Stimulated activated CD8-positive, alpha-beta memory T cell treated with anti-CD3 and anti-CD28 coated beads, Interleukin-12 subunit alpha, Interleukin-12 subunit beta, amount 100 ng/mL, for 24 hours (primary cell): ENCODE measurements at regions not wholly inside any gene's neighbourhood (a gene's known extent, or its start where the extent isn't known, plus 50 kb on each side); places are given as distances from the start of the nearest gene placed in this dataset.
"Not testable (repeated sequence)": the region's sequence is repeated elsewhere in the genome, so short reads cannot be mapped to it uniquely, and the experiment has no call there.

ENCODE experiments used
- DNase-seq: peaks from one replicate; pipeline ENCODE4 v3.0.0-alpha.2; 2020; ENCODE audit errors: extremely low read depth

DNA sequence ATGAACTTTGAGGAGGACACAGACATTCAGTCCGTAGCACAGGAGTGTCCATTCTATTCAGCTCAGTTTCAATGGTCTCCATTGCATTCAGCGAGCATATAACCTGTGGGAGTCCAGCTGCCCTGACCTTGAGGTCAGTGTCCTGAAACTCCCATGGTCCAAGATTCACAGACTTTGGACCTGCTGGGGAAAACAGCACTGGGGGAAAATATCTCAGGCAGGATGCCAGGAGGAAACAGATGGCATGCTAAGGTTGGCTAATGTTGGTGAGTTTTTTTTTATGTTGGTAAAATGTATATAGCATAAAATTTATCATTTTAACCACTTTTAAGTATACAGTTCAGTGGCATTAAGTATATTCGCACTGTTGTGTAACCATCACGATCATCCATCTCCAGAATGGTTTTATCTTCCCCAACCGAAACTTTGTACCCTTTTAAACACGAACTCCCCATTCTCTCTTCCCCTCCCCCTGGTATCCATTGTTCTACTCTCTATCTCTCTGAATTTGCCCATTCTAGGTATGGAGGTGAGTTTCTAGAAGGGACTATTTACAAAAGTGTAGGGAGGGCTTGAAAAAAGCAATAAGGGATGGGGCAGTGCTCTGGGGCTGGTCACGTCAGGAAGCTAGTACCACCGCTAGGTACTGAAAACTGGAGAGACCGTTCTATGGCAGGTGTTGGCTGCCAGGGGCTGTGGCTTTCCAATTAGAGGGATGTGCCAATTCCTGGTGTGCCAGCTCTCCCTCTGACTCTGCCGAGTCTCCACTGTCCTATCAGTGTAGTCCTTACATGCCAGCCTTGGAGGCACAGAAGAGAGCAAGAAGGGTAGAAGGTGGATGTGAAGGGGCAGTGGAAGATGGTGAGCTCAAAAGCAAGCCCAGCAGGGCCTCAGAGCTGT is 85.3 kb downstream of the FOXD2 start:
- DNase-seq = no peak

DNA sequence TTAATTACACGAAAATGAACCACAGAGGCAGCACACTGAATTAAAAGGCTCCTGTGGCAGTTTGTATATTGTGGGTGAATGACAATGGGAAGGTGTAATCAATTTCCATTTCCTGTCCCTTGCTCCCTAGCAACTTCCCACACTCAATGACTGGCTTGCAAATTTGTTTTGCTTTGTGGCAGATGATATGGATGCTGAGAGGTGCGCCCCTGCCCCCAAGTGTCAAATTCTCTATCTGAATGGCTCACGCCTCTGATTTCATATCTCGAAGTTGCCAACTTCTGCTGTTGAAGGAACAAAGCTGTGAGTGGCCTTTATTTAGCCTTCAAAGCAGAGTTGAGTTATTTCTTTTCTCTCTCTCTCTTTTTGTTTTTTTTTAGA is 86.0 kb downstream of the FOXD2 start:
- DNase-seq = no peak

DNA sequence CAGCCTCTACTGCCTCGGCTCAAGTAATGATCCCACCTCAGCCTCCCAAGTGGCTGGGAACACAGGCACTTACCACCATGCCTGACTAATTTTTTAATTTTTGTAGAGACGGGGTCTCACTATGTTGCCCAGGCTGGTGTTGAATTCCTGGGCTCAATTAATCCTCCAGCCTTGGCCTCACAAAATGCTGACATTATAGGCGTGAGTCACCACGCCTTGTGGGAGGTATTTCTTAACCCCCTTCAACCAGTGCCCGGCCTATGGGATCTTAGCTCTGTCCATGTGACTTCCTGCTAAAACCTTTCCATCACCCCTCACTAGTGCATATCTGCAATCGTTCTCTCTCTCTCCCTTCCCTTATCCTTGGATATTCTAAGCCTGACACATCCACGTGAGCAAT is 86.4 kb downstream of the FOXD2 start:
- DNase-seq = no peak

DNA sequence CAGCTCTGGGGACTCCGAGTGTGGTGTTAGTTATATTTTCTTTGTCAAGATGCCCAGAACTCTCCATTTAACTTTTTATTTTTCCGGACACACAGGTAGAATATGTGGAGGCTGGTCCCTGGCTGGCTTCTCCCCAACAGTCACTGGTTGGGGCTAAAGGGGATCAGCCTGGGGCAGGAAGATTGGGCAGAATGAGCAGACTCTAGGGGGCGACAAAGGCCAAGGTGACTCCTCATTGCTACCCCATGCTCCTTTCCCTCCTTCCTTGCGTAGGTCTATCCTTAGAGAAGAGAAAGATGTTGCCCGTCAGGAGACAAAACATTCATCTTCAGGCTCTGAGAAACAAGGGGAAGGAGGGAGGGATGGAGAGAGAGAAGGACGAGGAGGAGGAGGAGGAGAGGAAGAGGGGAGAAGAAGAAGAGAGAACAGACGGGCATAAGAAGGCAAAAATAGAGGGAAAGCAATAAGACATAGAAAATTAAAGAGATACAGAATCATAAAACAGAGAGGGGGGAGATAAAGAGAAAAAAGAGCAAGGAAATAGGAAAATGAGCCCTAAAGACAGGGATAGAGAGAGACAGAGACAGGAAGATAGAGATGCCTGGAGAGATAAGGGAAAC is 89.9 kb downstream of the FOXD2 start:
- no peak for DNase-seq

DNA sequence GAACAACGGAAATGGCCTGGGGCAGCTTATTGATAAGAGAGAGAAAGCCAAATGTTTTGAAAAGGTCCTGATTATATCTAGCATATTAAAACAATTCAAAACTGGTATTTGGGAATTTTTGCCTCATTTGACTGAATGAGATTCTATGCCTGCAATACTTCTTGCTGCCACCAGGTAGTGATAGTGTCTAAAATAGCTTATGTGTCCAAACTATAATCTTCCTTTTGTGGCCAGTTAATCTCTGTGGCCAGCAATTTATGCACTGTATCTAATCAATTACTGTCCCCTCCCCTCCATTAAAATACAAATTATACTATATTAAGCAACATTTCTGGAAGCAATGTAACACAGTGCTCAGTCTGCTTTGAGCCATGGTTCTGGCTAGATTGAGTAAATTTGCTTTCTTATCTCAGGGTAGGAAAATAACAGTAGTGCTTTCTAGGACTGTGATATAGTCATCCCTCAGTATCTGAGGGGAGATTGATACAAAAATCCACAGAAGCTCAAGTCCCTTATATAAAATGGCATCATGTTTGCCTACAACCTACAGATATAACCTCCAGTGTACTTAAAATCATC is 91.8 kb downstream of the FOXD2 start:
- DNase-seq = no peak

DNA sequence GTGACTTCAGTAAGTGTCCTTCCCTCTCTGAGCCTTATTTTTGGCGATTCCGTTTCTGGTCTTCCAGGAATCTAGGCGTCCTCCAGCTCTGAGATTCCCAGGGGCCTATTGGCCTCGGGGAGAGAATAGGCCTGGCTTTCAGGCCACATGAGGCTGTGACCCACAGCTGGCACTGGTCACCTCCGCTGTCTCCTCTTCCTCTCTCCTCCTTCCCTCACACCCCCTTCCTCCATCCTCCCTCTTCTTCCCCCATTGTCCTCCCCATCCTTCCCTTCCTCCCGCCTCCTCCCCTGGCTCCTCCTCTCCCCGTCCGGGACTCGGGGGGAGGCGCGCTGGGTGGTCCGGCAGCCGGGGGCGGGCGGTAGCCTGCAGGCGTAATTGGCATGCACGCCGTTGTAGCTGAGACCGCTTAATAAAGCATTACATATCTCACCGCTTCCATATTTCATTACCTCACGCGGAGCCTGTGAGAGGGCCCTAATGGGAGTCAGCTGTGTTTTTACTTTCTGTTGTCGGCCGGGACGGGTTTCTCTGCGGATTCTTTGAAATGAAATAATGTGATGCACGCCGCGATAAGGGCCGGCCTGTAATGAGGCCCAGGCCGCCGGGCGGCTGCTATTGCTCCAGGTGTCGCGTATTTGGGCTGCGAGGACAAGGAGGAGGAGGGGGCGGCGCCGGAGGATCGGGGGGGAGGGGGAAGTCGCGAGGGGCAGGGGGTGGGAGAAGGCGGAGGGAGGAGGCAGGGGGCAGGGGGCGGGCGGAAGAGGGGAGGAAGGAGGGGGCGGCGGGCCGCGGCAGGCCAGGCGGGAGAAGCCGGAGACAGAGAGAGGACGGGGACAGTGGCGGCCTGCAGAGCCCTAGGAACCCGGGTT is 95.3 kb downstream of the FOXD2 start:
- no peak for DNase-seq

DNA sequence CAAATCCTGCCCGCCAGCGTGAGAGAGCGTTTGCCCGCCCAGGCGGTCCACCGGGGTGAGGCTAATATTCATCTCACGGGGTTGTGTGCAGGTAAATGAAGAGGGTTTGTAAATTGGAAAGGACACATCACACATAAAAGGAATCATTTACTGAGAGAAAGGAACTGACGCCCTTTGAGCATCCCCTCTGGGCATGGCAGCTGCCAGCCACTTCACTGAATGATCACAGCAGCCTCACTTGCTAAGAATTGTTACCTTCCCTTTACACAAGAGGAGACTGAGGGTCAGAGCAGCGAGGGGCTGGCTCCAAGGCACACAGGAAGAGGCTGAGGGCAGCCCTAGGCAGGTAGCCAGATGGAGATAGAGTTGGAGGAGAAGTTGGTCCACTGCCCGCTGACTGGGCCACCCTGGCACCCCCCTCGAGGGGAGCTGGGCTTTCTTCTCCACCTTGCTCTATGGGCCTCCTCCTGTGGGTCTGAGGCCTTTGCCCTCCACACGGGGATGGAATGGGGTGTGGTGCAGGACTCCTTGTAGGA is 96.0 kb downstream of the FOXD2 start:
- no peak for DNase-seq

DNA sequence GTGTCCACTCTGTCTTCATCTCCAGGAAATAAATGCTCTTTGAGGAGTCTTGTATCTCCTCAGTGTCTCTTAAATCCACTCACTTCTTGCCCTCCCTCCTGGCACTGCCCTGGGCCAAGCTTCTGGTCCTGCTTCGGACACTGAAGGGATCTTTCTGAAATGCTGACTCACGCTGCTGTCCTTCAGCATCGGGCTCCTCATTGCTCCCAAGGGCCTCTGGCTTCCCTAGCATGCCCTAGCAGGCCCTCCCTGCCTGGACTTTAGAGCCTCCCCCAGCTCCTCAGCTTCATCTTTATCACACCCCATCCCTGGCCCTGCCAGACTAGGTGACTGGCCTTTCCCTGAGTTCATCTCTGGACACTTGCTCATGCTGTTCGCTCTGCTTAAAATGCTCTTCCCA is 96.6 kb downstream of the FOXD2 start:
- DNase-seq = no peak

DNA sequence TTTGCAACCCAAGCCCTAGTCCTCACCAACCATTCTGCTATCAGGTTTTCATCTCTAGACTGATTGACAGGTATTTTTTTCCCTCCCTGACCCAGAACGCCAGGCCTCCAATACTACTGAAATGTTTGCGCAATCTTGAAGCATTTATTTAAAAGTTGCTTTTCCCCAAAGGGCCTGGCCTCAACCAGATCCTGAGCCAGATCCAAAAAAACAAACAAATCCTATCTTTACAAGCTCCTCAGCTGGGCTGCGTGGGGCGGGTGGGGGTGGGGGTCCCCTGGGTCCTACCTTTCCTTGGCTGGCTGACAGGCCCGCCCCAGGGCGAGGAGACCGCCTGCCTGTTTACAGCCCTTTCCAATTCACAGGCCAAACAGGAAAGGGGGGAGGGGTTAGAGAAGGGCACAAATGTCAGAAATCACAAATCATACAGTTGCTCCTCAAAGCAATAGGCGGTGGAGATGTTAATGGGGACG is 98.8 kb downstream of the FOXD2 start:
- no peak for DNase-seq

DNA sequence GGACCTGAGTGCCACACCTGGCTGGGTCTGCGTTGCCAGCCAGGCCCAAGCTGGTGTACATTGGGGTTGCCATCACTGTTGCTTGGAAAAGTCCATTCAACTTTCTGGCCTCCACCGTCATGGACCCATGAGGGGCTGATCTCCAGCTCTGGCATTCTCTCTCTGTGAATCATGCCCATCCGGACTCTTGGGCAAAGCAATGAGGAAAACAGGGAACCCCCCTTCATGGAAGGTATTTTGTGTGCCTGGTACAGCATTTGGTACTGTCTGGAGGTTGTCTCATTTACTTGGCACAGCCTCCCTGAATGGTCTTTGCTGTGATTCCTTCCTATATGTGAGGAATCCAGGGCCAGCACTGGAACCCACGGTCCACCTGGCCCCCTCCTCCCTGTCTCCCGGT is 99.4 kb downstream of the FOXD2 start:
- no peak for DNase-seq

DNA sequence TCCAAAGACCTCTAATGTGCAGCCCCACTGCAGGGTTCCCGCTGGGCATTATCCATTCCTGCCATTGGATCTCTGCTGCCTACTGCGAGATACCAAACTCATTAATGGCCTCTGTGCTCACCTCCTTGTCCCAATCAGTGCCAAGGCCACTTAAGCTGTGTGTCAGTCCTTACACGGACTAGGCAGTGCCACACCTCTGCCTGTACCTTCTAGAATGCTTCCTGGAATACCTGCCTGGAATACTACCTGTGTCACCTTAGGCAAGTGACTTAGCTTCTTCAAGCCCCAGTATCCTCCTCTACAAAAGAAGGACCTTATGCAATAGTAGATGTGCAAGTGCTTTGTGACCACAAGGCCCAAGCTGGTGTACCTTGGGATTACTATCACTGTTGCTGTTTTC is 100.1 kb downstream of the FOXD2 start:
- DNase-seq = no peak

DNA sequence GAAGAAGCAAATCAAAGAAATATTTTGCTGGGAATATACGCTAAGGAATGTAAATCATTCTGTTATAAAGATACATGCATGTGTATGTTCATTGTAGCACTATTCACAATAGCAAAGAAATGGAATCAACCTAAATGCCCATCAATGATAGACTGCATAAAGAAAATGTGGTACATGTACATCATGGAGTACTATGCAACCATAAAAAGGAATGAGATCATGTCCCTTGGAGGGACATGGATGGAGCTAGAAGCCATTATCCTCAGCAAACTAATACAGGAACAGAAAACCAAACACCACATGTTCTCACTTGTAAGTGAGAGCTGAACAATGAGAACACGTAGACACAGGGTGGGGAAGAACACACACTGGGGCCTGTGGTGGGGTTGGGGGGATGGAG is 100.7 kb downstream of the FOXD2 start:
- not testable (repeated sequence) for DNase-seq

DNA sequence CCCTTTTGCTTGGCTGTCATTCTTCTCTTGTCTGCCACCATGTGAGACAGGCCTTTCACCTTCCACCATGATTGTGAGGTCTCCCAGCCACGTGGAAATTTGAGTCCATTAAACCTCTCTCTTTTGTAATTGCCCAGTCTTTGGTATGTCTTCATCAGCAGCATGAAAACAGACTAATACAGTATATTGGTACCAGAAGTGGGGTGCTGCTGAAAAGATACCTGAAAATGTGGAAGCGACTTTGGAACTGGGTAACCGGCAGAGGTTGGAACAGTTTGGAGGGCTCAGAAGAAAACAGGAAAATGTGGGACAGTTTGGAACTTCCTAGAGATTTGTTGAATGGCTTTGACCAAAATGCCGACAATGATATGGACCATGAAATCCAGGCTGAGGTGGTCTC is 103.9 kb downstream of the FOXD2 start:
- not testable (repeated sequence) for DNase-seq

DNA sequence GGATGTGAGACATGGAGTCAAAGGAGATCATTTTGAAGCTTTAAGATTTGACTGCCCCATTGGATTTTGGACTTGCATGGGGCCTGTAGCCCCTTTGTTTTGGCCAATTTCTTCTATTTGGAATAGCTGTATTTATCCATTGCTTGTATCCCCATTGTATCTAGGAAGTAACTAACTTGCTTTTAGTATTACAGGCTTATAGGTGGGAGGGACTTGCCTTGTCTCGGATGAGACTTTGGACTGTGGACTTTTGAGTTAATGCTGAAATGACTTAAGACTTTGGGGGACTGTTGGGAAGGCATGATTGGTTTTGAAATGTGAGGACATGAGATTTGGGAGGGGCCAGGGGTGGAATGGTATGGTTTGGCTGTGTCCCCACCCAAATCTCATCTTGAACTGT is 105.2 kb downstream of the FOXD2 start:
- not testable (repeated sequence) for DNase-seq

DNA sequence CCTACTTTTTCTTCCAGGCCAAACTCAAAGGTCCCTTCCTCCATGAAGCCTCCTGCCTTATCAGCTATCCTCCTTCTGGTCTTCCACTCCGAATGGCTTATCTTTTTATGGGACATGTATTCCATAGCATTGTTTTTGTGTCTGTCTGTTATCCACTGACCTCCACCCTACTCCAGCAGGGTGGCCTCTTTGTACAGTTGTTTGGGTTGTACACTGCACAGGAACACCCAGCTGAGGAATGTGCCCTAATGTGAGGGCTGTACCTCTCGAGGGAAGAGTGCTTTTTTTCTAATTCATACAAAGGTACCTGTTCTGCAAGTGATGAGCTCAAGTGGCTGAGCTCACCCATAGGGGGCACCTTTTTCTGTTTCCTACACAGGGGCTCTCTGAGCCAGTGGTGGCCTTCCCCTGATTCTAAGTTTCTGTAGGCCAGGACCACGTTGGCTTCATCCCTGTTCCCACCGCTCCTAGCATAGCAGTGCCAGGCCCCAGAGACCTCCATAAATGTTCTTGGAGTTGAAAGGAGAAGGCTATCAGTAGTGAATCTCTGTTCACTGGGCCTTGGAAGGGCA is 108.2 kb downstream of the FOXD2 start:
- DNase-seq = no peak

DNA sequence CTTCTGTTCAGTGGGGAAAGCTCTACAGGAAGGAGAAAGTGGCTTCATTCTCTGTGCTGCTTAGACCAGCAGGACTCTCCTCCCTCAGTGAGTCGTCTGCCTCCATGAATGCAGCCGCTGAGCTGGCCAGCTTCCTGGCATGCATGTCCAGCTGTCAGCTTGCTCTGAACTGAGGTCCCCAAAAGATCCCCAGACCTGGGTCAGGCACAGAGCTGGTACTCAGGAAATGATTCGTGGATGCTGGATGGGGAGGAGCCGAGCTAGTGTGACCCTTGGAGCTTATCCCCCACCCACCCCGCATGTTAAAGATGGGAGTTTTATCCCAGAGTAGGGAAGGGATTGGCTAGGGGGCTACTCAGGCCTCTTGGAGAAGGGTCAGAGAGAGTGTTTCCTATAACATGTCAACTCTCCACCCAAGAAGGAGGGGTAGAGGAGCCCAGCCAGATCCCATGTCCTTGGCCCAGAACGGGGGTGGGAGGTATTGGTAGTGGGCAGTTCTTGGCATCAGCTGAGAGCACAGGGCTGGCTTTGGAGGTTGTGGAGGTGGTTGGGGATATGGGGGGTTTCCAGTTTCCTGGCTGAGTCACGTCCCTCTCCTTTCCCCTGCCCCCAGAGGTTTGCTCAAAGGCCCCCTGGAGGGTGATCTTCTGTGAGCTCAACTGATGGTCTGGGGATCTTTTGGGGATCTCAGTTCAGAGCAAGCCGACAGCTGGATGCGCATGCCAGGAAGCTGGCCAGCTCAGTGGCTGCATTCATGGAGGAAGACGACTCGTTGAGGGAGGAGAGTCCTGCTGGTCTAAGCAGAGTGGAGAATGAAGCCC is 110.1 kb downstream of the FOXD2 start:
- DNase-seq = no peak

DNA sequence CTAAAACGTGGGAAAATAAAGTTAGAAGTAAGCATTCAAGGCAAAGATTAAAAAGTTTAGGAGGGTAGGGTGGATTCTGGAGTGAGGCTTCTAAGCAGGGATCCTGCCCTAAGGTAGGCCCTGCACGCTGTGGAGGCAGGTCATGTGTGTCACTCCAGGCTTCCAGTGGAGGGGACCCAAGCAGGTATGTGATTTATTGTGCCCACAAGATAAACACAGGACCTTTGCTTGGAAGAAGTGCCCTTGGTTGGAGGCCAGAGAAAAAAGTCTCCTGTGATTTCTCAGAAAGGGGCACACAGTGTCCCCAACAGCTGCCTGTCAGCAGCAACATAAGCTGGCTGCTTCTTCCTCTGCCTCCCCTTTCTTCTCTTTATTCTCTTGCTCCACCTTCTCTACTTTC is 110.8 kb downstream of the FOXD2 start:
- DNase-seq = no peak

DNA sequence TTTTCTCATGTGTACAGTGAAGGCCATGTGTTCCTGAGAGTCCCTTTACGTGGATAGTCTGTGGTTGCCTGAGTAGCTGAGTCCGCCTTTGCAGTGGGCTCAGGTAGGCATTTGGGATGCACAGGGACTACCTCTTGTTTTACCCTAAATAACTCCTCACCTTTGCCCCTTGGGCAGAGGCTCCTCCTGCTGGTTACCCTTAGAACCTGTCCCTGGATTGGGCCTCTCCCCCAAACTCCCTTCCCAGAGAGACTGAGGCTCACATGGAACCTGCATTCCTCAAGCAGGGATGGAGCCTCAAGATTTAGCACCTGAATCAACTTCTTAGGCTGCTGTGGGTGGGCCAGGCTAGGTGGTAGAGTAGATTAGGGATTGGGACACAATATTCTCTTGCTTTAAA is 111.7 kb downstream of the FOXD2 start:
- DNase-seq = no peak

DNA sequence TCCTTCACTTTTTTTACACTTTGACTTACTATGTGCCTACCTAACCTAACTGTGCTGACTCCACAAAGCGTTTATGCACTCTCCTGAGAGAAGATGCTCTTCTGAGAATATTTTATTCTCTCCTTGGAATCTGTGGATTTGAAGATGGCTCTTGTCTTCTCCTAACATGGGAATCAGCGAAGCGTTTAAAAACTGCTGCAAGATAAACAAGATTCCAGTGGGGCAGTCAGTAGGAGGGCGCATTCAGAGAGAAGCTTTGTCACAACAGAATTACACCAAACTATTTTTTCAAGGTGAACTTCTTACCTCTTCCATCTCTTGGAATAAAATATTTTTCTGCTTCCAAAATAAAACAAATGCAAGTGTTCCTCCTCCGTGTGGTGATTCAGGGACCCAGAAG is 113.1 kb downstream of the FOXD2 start:
- no peak for DNase-seq

DNA sequence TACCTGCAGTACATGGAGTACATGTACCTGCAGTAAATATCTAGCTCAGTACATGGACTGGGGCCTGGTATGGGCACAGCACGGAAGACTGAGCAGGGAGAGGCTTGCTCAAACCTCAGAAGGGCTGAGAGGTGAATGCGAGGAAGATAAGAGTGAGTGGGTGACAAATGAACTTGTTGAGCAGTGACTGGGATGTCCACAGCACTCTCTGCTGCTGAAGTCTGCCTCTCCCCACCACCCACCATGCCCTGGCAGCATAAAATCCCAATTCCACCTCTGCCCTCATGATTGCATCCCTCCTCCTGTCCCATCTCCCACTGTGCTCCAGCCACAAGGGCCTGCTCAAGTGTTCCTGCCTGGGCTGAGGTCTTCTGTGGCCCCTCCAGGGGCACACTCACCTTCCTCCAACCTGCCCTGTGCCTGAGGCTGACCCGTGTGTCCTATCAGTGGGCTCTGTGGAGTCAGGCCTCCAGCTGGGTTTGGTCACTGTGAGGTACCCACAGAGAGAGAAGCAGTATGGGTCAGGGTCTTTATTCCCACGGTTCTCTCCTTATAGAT is 114.2 kb downstream of the FOXD2 start:
- no peak for DNase-seq
